ENCODE measurements at regions not wholly inside any gene's neighbourhood (a gene's known extent, or its start where the extent isn't known, plus 50 kb on each side); places are given as distances from the start of the nearest gene placed in this dataset.

GRCh38 chr14:94995551-94995950 is 161.8 kb downstream of the DICER1 start:
- Histone ChIP-seq H3K27me3 (ENCODE audit: control insufficient read depth, low read length) (no peaks in the 10 kb centered on the region), H3K79me2 (ENCODE audit: control insufficient read depth, low read length) (no peaks in the 10 kb centered on the region), H3F3A (ENCODE audit: control insufficient read depth, insufficient read depth) (no peaks in the 10 kb centered on the region), H3K4me1 (ENCODE audit: control insufficient read depth, low read length) (peaks cover 17% of the 10 kb centered on the region), H3K4me2 (ENCODE audit: low read length) (no peak overlapping the region), H3K4me3 (ENCODE audit: low read length) (no peak overlapping the region), H3K27ac (ENCODE audit: low read depth, low read length) (no peak overlapping the region), H3K9me3 (ENCODE audit: control insufficient read depth, insufficient read depth, low read length) (no peaks in the 10 kb centered on the region), H3K36me3 (ENCODE audit: control insufficient read depth, low read length) (no peaks in the 10 kb centered on the region), H4K20me1 (ENCODE audit: control insufficient read depth, insufficient read depth, low read depth, low read length) (no peaks in the 10 kb centered on the region), H3K9me2 (replicated peaks; ENCODE audit: control insufficient read depth, low read length) (no peaks in the 10 kb centered on the region)
- TF ChIP-seq CTCF (IDR thresholded peaks at IDR 0.05; ENCODE audit: low read depth, low read length, poor library complexity, severe bottlenecking), result no peak
- TF ChIP-seq EZH2phosphoT487 (IDR thresholded peaks at IDR 0.05; ENCODE audit: borderline replicate concordance, low read length), result no peak

- H3K27ac ChIP-seq (ENCODE audit: low read depth, low read length), result no peak overlapping the region
- H3K79me2 ChIP-seq (ENCODE audit: control insufficient read depth, low read length), result no peaks in the 10 kb centered on the region
- H4K20me1 ChIP-seq (ENCODE audit: control insufficient read depth, insufficient read depth, low read depth, low read length), result no peaks in the 10 kb centered on the region
- H3K4me2 ChIP-seq (ENCODE audit: low read length), result no peak overlapping the region
- H3K9me3 ChIP-seq (ENCODE audit: control insufficient read depth, insufficient read depth, low read length), result no peaks in the 10 kb centered on the region
- no peaks in the 10 kb centered on the region for H3K9me2 ChIP-seq (replicated peaks; ENCODE audit: control insufficient read depth, low read length)
- no peaks in the 10 kb centered on the region for H3K27me3 ChIP-seq (ENCODE audit: control insufficient read depth, low read length)
- no peak overlapping the region for H3K4me3 ChIP-seq (ENCODE audit: low read length)
- no peaks in the 10 kb centered on the region for H3F3A ChIP-seq (ENCODE audit: control insufficient read depth, insufficient read depth)
- TF ChIP-seq EZH2phosphoT487 (IDR thresholded peaks at IDR 0.05; ENCODE audit: borderline replicate concordance, low read length) (no peak), CTCF (IDR thresholded peaks at IDR 0.05; ENCODE audit: low read depth, low read length, poor library complexity, severe bottlenecking) (no peak)
- H3K36me3 ChIP-seq (ENCODE audit: control insufficient read depth, low read length), result no peaks in the 10 kb centered on the region
- H3K4me1 ChIP-seq (ENCODE audit: control insufficient read depth, low read length), result peaks cover 17% of the 10 kb centered on the region
These were observed 163.1 kb downstream of the DICER1 start for GRCh38 chr14:94994245-94994644.

GRCh38 chr14:94992046-94992445 is 165.3 kb downstream of the DICER1 start:
- Histone ChIP-seq H3K36me3 (ENCODE audit: control insufficient read depth, low read length) (no peaks in the 10 kb centered on the region), H3K9me3 (ENCODE audit: control insufficient read depth, insufficient read depth, low read length) (no peaks in the 10 kb centered on the region)

More at GRCh38 chr14:94992046-94992445, 165.3 kb downstream of the DICER1 start:
- Histone ChIP-seq H3K4me2 (ENCODE audit: low read length) (no peak overlapping the region), H3K4me3 (ENCODE audit: low read length) (no peak overlapping the region), H4K20me1 (ENCODE audit: control insufficient read depth, insufficient read depth, low read depth, low read length) (no peaks in the 10 kb centered on the region), H3K9me2 (replicated peaks; ENCODE audit: control insufficient read depth, low read length) (no peaks in the 10 kb centered on the region), H3K79me2 (ENCODE audit: control insufficient read depth, low read length) (no peaks in the 10 kb centered on the region), H3K27me3 (ENCODE audit: control insufficient read depth, low read length) (no peaks in the 10 kb centered on the region), H3F3A (ENCODE audit: control insufficient read depth, insufficient read depth) (no peaks in the 10 kb centered on the region), H3K27ac (ENCODE audit: low read depth, low read length) (no peak overlapping the region), H3K4me1 (ENCODE audit: control insufficient read depth, low read length) (peaks cover 9% of the 10 kb centered on the region)
- TF ChIP-seq EZH2phosphoT487 (IDR thresholded peaks at IDR 0.05; ENCODE audit: borderline replicate concordance, low read length) (no peak), CTCF (IDR thresholded peaks at IDR 0.05; ENCODE audit: low read depth, low read length, poor library complexity, severe bottlenecking) (no peak)

Measured in DOHH2 (cell line).